ENCODE measurements at regions not wholly inside any gene's neighbourhood (a gene's known extent, or its start where the extent isn't known, plus 50 kb on each side); places are given as distances from the start of the nearest gene placed in this dataset.

DNA sequence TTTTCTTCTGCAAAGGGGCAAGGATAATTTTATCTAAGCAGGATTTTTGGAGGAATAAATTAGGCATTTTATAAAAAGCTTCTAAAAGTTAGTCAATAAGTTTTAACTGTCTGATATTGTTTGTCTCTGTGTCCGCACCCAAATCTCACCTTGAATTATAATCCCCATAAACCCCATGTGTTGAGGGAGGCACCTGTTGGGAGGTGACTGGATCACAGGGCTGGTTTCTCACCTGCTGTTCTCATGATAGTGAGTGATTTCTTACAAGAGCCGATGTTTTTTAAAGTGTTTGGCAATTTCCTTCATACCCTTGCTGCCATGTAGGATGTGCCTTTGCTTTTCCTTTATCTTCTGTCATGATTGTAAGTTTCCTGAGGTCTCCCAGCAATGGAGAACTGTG is 481.4 kb downstream of the GBA3 start:
- DNase-seq (ENCODE audit: low spot score), result no peak

DNA sequence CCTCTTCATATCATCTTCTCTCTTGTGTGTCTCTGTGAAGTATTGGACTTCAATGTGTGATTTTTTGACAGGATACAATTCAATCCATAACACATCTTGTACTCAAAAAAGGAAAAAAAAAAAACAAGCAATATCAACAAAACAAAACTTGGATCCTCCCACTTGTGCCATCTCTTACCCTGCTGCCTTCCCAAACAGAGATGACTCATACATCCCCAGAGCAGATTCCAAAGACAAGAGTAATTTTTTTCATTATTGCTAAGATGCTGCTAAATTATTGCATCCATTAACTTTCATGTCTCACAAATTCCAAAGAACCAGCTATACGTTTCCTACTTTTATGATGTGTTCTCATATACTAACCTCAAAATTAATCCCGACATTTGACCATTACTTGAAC is 479.2 kb downstream of the GBA3 start:
- peak; percentile 23 for DNase-seq (ENCODE audit: low spot score)

DNA sequence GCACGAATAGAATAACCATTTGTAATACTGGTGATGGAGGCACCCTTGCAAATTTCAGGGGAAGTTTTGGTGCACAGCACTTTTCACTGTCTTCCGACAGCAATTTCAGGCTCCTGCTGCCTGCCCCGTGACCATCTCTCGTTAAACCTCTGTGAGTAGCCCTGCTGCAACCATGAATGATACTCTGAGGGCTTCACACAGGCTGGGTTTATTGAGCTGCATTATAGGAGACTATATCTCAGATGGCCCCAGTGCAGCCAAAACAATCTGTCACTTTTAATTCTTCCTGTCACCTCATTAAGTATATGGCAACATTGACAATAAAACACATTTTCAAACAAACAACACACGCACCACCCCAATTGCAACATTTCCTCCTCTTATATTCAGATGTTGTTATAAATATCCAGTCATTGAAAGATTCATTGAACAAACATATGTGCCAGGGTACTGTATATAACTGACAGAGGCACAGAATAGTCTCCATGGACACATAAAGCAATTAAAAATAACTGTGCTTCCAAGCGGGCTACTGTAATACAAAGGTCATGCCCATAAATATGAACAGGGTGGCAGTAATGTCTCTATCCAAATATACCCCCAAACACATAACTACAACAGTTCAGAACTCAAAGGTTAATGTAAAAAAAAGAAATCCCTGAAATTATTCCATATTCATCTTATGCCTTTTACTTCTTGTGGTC is 477.0 kb downstream of the GBA3 start:
- no peak for DNase-seq (ENCODE audit: low spot score)

DNA sequence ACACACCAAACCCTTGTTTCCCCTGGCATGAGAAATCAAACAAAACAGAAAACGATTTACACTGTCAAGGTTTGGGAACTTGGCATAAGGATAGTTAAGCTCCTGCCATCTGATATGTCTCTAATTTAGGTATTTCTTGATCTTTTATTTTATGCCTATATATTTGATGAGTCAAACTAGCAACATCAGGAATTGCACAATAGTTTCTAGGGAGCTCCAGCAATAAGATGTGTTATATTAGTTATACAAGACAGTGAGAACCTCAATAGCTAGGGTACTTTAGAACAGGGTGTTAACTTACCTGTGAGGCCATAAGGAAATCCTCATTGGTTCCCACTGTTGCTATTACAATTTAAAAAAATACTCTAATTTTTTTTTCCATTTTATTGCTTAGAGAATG is 474.2 kb downstream of the GBA3 start:
- no peak for DNase-seq (ENCODE audit: low spot score)

DNA sequence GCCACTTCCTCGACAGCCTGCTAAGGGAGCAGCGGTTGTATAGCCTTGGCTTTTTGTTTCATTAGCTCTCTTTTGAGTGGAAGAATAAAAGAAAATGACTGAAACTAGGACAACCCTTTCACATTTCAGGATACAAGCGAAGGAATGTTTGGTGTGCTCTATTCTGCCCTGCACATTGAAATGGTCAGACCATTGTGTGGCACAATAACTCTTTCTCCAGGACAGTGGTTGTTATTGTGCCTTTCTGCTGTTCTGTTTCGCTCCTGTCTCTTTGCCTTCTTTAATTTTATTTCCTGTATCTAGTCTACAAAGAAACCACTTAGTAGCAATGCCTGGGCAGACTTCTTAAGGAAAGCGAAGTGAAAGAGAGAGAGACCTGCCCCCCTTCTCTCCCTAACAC is 473.7 kb downstream of the GBA3 start:
- no peak for DNase-seq (ENCODE audit: low spot score)

DNA sequence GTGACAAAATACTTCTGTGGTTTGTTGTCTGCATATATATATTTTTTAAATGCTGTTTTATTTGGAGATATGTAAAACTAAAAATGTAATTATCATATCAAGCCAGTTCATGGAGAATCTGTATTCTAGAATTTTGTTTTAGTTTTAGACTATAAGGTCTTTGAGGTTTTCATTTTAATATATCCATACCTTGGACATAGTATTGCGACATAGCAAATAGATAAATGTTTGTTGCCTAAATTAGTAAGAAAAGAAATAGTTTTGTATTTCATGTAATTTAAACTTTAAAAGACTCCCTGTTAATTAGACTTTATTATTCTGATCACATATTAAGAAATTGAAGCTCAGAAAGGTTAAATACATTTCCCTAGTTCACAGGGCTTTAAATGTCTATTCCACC is 472.9 kb downstream of the GBA3 start:
- no peak for DNase-seq (ENCODE audit: low spot score)

DNA sequence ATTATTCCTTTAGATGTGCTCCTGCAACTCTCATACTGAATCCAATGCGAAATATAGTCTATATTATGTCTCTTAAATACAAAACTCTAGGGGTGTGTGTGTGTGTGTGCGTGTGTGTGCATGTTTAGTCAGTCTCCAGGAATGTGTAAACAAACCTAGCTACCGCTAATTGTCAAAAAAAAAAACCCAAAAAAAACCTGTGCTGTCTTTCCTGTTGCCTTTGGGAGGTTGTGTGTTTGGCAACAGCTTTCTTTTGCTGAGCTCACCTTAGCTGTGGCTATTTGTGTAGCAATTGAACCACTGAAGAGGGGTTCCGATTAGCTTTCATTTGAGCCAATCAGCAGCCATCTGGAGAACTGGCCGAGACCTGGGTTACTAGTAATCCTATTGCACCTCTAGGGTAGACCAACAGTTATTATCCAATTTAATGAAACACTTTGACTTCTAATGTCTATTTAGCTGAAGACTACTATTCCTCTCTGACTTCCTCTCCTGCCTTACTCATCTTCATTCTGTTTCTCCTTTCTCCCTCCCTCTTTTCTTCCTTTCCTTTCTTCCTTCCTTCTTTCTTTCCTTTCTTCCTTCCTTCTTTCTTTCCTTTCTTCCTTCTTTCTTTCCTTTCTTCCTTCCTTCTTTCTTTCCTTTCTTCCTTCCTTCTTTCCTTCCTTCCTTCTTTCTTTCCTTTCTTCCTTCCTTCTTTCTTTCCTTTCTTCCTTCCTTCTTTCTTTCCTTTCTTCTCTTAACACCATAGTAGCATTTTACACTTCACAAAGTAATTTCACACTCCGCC is 471.1 kb downstream of the GBA3 start:
- peak; percentile 40 for DNase-seq (ENCODE audit: low spot score)

DNA sequence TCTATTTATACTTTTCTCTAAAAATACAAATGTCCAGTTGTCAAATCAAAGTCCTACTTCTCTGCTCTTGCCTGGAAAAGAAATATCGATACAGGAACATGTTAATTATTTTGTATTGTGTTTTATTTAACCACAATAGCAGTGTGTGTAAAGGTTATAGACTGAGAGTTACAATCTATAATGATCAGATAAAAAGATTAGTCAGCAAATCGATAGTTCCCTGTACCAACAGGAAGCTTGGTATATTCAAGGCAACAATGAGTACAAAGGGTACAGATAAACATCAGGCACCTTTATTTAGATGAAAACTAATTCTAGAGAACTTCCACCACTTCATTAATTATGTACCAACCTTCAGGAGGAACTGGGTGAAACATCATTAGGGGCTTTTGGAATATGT is 469.5 kb downstream of the GBA3 start:
- DNase-seq (ENCODE audit: low spot score), result no peak

DNA sequence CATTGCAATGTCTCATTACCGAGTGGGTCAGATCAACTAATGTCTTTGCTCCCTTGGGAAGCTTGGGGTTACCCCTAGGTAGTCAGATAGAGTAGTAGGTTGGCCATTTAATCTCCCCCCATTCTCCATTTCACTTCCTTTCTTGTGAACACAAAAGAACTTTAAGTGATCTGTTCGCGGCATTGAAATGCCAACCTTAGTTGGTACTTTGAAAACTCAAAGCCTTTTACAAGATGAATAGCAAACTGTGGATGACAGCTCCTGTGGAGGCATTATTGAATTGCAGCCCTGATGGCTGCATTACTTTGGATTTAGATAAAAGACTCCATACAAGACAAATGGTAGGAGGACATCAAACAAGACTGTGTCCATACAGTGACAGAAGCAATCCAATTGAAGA is 469.1 kb downstream of the GBA3 start:
- no peak for DNase-seq (ENCODE audit: low spot score)

DNA sequence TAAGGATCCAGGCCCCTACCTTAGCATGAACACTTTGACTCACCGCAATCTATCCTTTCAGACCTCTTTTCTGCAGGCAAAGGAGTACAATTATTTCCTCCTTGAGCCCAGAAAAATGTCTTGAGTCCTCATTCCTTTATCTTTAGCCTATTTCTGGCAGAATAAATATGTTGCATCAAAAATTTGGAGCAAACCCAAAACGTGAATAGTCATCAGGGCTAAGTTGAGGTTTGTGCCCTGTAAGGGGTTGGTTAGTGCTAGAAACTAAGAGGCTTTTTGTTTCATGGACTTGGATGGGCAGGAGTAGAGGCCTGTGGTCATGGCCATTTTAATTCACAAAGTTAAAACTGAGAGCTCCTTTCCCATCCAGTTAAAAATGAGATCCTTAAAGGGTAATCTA is 460.3 kb downstream of the GBA3 start:
- no peak for DNase-seq (ENCODE audit: low spot score)

DNA sequence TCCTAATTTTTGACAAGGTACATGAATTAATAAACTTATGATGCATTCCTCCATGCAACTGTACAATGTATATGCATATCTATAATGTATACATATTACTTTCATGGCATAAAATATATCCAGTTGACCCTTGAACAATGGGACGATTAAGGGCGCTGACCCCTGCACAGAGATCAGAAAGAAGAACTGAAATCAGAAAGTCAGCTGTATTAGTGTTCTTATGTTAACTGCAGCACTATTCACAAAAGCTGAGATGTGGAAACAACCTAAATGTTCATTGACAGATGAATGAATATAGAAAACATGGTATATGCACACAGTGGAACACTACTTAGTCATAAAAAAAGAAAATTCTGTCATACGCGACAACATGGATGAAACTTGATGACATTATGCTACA is 457.1 kb downstream of the GBA3 start:
- no peak for DNase-seq (ENCODE audit: low spot score)

DNA sequence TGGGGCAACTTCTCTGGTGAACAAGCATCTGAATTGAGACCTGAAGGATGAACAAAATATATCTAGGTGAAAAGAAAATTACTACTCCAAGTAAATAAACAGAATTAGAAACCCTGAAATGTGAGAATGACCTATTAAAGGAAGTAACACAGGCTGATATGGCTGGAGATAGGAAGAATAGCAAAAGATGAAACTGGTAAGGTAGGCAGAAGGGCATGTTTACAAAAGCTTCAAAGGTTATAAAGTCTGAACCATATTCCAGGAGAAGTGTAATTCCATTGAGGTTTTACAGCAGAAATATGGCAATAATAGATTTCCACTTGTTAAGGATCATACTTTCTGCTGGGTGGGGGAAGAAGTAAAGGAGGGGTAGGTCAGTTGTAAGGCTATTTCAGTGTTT is 452.0 kb downstream of the GBA3 start:
- no peak for DNase-seq (ENCODE audit: low spot score)

DNA sequence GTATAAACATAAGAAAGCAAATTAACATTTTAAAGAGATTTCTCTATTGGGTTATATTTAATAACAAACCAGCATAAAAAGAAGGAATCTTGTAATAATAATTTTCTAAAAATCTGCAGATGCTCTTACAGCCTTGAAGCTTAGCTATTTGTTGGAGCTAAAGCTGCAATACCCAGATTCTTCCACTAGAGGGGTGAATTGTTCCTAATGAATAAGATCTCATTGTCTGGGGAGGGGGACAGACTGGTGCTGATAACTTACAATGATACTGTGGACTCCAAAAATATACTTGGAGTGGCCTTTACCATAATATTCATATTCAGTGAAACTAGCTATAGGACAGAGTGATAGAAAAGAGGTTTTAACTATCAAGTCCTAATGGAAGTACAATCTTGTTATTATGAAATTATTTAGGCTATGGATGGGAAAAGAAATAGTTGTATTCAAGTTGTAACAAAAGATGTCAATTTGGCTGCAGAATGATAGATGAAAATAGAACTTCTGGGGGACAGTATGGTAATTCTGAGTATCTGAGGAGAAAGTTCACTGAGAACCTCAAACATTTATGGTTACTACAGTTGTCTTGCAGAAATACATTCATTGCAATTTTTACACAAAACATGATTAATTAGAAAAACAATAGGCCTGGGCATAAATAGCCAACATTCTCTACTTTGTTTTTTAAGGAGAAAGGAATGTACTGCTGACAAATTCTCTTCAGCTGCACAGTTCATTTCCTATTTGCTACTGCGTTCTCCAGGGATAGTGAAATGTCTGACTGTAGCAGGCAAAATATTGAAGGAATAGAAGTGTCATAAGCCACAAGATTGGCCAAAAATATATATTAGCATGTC is 443.3 kb downstream of the GBA3 start:
- peak; percentile 48 for DNase-seq (ENCODE audit: low spot score)

DNA sequence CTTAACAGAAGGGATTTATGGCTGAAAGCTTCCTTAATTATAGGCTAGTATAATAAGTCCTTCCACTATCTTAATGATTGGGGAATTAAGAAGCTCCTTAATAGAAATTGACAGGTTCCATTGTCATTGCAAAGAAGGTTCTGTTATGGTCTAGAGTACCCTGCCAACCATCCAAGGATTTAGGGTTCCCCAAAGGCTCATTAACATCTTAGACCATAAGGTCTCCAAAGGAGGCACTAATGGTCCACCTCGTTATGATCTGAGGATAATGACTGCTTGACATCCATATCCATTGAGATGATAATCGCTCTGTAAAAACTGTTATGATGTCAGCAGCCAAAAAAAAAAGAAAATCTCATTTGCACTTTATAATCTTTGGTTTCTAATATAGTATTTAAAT is 441.6 kb downstream of the GBA3 start:
- DNase-seq (ENCODE audit: low spot score), result no peak

DNA sequence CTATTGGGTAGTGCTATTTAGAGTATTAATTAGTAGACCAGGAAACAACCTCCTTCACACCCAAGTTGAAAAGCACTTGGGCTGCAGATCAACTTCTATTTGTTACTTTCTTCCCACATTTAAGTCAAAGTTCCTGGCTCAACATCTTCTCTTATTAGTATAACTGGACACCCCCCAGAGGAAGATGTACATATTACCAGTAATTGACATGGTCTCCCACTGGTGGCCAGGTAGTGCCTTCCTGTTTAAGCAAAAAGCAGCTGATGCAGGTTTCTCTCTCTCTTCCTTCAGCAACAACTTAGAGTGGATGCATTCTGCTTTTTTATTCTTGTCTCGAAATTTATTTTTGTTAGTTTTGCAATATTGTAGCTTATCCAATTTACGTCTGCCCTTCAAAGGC is 438.1 kb downstream of the GBA3 start:
- no peak for DNase-seq (ENCODE audit: low spot score)

DNA sequence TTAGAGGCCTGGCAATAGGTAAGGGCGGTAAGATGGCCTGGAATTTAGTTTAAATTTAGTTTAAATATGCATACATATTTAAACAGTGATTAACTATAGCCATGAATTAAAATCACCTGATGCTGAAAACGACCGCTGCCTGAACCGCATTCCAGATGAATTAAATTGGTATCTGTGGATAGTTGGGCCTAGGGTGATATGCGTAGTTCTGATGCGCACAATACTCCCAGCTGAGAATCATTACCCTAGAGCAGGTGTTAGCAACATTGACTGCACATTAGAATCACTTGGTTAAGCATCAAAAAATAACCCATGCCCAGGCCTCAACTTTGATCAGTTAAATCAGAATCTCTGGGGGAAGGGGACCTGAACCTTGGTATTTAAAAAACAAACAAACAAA is 432.4 kb downstream of the GBA3 start:
- no peak for DNase-seq (ENCODE audit: low spot score)

DNA sequence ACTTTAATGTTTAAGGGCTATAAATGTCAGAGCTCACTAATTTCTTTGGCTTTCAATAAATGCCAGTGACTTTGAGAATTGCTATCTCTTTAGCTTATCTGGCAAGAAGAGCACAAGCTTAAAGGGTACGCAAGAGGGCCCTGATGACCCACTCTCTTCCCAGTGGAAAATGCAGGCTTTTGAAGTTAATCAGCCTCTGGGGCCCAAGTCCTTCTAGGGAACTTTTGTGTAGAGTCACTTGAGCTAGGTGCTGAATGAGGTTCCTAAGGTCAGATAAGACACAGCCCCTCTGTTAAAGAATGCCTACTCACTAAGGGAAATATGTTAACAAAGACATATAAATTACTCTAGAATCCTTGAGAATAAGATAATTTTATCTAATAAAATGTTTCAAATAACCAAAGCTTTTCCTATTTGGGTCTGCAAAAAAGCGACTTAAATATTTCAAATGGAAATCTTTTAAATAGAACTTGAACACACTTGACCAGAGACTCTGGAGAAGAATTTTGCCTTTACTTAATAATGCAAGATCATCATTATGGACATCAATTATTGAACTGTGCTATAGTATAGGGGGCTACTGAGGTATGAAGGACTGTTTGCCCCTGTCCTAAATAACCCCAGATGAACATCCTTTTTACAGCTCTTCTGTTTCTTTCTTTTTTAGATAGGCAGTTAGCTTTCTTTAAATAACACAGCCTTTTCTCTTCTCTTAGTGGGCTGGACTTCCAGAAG is 430.1 kb downstream of the GBA3 start:
- DNase-seq (ENCODE audit: low spot score), result no peak

DNA sequence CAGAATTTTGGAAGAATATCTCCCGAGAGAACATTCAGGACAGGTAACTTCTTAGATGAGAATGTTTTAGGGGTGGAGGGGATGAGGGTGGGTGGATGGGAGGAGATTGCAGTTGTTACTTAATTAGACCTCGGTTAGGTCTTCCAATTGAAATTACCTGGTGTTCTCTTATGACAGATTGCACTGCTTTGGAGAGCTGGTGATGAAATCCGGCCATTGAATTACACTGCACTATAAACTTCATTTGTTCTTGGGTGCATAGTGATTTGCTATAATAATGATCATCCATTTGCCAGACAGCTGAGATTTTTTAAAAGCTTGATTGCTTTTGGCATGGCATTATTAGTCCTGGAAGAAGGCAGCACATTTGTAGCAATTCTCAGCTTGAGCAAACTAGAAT is 427.6 kb downstream of the GBA3 start:
- no peak for DNase-seq (ENCODE audit: low spot score)

DNA sequence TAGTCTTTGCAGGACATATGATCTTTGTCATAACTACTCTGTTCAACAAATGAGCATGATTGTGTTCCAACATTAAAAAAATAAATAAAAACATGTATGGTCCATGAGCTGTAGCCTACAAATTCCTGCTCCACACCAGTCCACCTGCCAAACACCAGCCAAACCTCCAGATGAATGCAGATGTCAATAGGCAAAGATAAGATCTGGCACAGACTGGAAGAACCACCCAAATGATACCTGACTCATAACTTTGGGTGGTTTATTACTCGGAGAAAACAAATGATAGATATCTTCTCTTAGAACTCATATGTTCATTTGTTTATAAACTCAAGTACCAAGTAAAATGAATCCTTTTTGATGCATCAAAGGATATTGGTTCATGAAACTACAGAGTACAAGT is 425.1 kb downstream of the GBA3 start:
- no peak for DNase-seq (ENCODE audit: low spot score)

DNA sequence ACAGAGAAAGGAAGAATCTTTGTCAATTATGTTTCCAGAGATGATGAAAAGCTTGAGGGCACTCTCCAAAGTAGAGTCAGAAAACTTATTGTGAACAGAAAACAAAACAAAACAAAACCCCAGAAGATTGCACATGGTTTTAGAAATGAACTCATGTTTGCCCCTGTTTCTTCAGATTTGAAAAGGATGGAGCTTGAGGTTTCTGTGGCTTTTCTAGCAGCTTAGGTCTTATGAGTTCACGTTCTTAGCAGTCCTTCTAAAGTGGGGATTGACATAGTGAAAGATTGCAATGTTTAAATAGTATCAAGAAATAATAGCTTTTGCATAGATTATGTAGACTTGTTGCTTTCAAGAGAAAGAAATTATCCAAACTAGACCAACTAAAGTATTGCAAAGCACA is 421.8 kb downstream of the GBA3 start:
- DNase-seq (ENCODE audit: low spot score), result no peak

DNA sequence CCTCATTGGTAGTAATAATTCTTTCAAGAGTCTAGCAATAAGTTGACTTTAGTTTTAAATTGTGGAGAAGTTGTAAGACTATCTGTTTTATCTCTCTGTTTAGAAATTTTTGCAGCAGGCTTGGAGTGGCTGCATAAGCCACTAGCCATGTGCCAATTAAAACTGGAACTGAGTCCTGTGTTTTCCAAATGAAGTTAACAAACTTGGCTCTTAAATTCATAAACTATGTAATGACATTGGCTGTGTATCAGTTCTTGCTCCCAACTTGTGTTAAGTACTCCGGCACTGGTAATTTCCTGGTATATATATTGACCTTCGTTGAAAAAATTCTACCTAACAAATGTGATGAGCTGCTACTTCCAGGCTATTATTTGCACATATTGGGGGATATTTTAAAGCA is 420.4 kb downstream of the GBA3 start:
- no peak for DNase-seq (ENCODE audit: low spot score)

DNA sequence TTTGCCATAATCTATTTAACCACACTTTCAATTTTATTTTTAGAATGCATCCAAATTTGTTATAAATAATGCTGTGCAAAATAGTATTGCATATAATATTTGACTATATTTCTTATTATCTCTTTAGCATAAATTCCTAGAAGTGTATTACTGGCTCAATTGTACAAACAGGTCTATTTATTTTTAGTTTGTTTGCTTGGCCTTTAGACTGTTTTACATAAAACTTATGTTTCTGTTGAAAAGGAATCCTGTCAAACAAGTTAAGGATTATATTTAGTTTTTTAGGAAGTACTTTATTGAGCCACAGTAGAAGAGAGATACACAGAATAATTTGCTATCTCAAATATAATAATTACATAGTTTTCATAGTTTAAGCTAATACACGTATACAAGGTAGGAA is 413.8 kb downstream of the GBA3 start:
- DNase-seq (ENCODE audit: low spot score), result no peak
